IPS DF 19.7 (cell line): ENCODE measurements at regions not wholly inside any gene's neighbourhood (a gene's known extent, or its start where the extent isn't known, plus 50 kb on each side); places are given as distances from the start of the nearest gene placed in this dataset.
"Not testable (repeated sequence)": the region's sequence is repeated elsewhere in the genome, so short reads cannot be mapped to it uniquely, and the experiment has no call there.

Source experiments
- DNase-seq: peaks from one replicate; pipeline ENCODE4 v3.0.0-alpha.2; 2013; ENCODE audit warnings: low read depth, low spot score

- DNase-seq, result no peak
Measured at GRCh38 chr14:66268802-66269334, 217.3 kb upstream of the CCDC196 start.

- no peak for DNase-seq
Measured at GRCh38 chr14:66272221-66272620, 213.9 kb upstream of the CCDC196 start.

- no peak for DNase-seq
Measured at GRCh38 chr14:66273261-66273832, 212.8 kb upstream of the CCDC196 start.

- DNase-seq, result not testable (repeated sequence)
Measured at GRCh38 chr14:66278418-66278817, 207.8 kb upstream of the CCDC196 start.

GRCh38 chr14:66281036-66281776 is 205.0 kb upstream of the CCDC196 start:
- no peak for DNase-seq

- DNase-seq, result no peak
Measured at GRCh38 chr14:66284346-66284745, 201.8 kb upstream of the CCDC196 start.

GRCh38 chr14:66288511-66288910 is 197.7 kb upstream of the CCDC196 start:
- DNase-seq, result no peak

- no peak for DNase-seq
Measured at GRCh38 chr14:66291756-66292155, 194.4 kb upstream of the CCDC196 start.

GRCh38 chr14:66293533-66294105 is 192.6 kb upstream of the CCDC196 start:
- no peak for DNase-seq

GRCh38 chr14:66295386-66295785 is 190.8 kb upstream of the CCDC196 start:
- no peak for DNase-seq

- DNase-seq, result no peak
Measured at GRCh38 chr14:66300886-66301285, 185.3 kb upstream of the CCDC196 start.

- DNase-seq, result no peak
Measured at GRCh38 chr14:66306101-66306500, 180.1 kb upstream of the CCDC196 start.

- DNase-seq, result no peak
Measured at GRCh38 chr14:66311058-66311457, 175.1 kb upstream of the CCDC196 start.

GRCh38 chr14:66311990-66312389 is 174.2 kb upstream of the CCDC196 start:
- DNase-seq, result no peak

- no peak for DNase-seq
Measured at GRCh38 chr14:66312451-66312850, 173.7 kb upstream of the CCDC196 start.

- no peak for DNase-seq
Measured at GRCh38 chr14:66315098-66315497, 171.1 kb upstream of the CCDC196 start.

- no peak for DNase-seq
Measured at GRCh38 chr14:66315548-66315947, 170.6 kb upstream of the CCDC196 start.

GRCh38 chr14:66322564-66322963 is 163.6 kb upstream of the CCDC196 start:
- DNase-seq, result no peak

GRCh38 chr14:66330228-66330627 is 155.9 kb upstream of the CCDC196 start:
- no peak for DNase-seq

- no peak for DNase-seq
Measured at GRCh38 chr14:66330916-66331315, 155.3 kb upstream of the CCDC196 start.

- DNase-seq, result not testable (repeated sequence)
Measured at GRCh38 chr14:66333293-66333692, 152.9 kb upstream of the CCDC196 start.

GRCh38 chr14:66341239-66341638 is 144.9 kb upstream of the CCDC196 start:
- DNase-seq, result no peak

GRCh38 chr14:66345986-66346385 is 140.2 kb upstream of the CCDC196 start:
- no peak for DNase-seq
